ENCODE measurements at regions not wholly inside any gene's neighbourhood (a gene's known extent, or its start where the extent isn't known, plus 50 kb on each side); places are given as distances from the start of the nearest gene placed in this dataset.

GRCh38 chr18:65568866-65569265, 181.9 kb upstream of the CDH7 start:
- Histone ChIP-seq H3K27ac (ENCODE audit: insufficient read depth, low read length) (no peak overlapping the region), H3K4me2 (ENCODE audit: extremely low read depth, insufficient read depth, low read length) (no peak overlapping the region), H3K9me3 (ENCODE audit: control insufficient read depth, insufficient read depth, low read depth, low read length) (no peaks in the 10 kb centered on the region), H2AFZ (ENCODE audit: low read length) (no peak overlapping the region), H3K27me3 (ENCODE audit: control insufficient read depth, insufficient read depth, low read length) (no peaks in the 10 kb centered on the region), H3K36me3 (ENCODE audit: control insufficient read depth, insufficient read depth, low read length) (no peaks in the 10 kb centered on the region), H3K79me2 (ENCODE audit: control insufficient read depth, insufficient read depth, low read length) (no peaks in the 10 kb centered on the region), H4K20me1 (ENCODE audit: control insufficient read depth, extremely low read depth, insufficient read depth, low read length) (no peaks in the 10 kb centered on the region), H3K9ac (ENCODE audit: insufficient read depth, low read length) (no peak overlapping the region), H3K4me3 (replicated peaks in 1 of 4; ENCODE audit: control extremely low read depth in 1 of 4, insufficient read depth in 1 of 4, low read depth in 3 of 4, low read length in 4 of 4) (no peak overlapping the region), H3K4me1 (ENCODE audit: control insufficient read depth, extremely low read depth, insufficient read depth, low read length) (no peaks in the 10 kb centered on the region)
- TF ChIP-seq EZH2 (IDR thresholded peaks at IDR 0.05; ENCODE audit: low read length, missing control alignments) = no peak
- TF ChIP-seq, protein P1, sequence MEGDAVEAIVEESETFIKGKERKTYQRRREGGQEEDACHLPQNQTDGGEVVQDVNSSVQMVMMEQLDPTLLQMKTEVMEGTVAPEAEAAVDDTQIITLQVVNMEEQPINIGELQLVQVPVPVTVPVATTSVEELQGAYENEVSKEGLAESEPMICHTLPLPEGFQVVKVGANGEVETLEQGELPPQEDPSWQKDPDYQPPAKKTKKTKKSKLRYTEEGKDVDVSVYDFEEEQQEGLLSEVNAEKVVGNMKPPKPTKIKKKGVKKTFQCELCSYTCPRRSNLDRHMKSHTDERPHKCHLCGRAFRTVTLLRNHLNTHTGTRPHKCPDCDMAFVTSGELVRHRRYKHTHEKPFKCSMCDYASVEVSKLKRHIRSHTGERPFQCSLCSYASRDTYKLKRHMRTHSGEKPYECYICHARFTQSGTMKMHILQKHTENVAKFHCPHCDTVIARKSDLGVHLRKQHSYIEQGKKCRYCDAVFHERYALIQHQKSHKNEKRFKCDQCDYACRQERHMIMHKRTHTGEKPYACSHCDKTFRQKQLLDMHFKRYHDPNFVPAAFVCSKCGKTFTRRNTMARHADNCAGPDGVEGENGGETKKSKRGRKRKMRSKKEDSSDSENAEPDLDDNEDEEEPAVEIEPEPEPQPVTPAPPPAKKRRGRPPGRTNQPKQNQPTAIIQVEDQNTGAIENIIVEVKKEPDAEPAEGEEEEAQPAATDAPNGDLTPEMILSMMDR (conservative IDR thresholded peaks at IDR 0.05 in 1 of 2, IDR thresholded peaks at IDR 0.05 in 1 of 2; ENCODE audit: low read depth in 1 of 2, low read length in 2 of 2) = no peak
- no peak for DNase-seq (ENCODE audit: low read depth in 2 of 2)

DNA sequence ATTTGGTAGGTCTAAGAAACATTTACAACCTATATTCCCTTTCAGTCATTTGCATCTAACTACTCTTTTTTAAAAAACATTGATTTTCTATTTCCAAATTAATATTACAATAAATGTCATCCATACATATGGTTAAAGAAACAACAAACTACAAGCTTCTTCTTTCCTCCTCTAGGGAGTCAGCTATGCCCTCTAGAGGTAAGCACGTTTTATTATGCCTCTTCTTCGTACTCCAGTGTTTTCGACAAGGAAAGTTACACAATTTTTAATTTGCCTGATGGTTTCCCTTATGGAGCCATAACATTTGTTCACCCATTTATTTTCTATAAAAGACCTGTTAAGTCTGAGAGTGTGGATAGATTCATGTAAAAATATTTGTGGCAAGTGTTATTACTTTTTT, 183.4 kb upstream of the CDH7 start:
- Histone ChIP-seq H3K9me3 (ENCODE audit: control insufficient read depth, insufficient read depth, low read depth, low read length) (no peaks in the 10 kb centered on the region), H3K36me3 (ENCODE audit: control insufficient read depth, insufficient read depth, low read length) (no peaks in the 10 kb centered on the region), H3K4me2 (ENCODE audit: extremely low read depth, insufficient read depth, low read length) (no peak overlapping the region), H3K4me3 (replicated peaks in 1 of 4; ENCODE audit: control extremely low read depth in 1 of 4, insufficient read depth in 1 of 4, low read depth in 3 of 4, low read length in 4 of 4) (no peak overlapping the region), H3K27me3 (ENCODE audit: control insufficient read depth, insufficient read depth, low read length) (no peaks in the 10 kb centered on the region), H4K20me1 (ENCODE audit: control insufficient read depth, extremely low read depth, insufficient read depth, low read length) (no peaks in the 10 kb centered on the region), H3K79me2 (ENCODE audit: control insufficient read depth, insufficient read depth, low read length) (no peaks in the 10 kb centered on the region), H3K27ac (ENCODE audit: insufficient read depth, low read length) (no peak overlapping the region), H3K4me1 (ENCODE audit: control insufficient read depth, extremely low read depth, insufficient read depth, low read length) (no peaks in the 10 kb centered on the region), H3K9ac (ENCODE audit: insufficient read depth, low read length) (no peak overlapping the region), H2AFZ (ENCODE audit: low read length) (no peak overlapping the region)
- TF ChIP-seq, protein P1 (conservative IDR thresholded peaks at IDR 0.05 in 1 of 2, IDR thresholded peaks at IDR 0.05 in 1 of 2; ENCODE audit: low read depth in 1 of 2, low read length in 2 of 2) = no peak
- no peak for TF ChIP-seq EZH2 (IDR thresholded peaks at IDR 0.05; ENCODE audit: low read length, missing control alignments)
- no peak for DNase-seq (ENCODE audit: low read depth in 2 of 2)

GRCh38 chr18:65548316-65548715, 202.5 kb upstream of the CDH7 start:
- no peaks in the 10 kb centered on the region for H4K20me1 ChIP-seq (ENCODE audit: control insufficient read depth, extremely low read depth, insufficient read depth, low read length)
- H2AFZ ChIP-seq (ENCODE audit: low read length) = no peak overlapping the region
- H3K9ac ChIP-seq (ENCODE audit: insufficient read depth, low read length) = no peak overlapping the region
- no peaks in the 10 kb centered on the region for H3K9me3 ChIP-seq (ENCODE audit: control insufficient read depth, insufficient read depth, low read depth, low read length)
- H3K4me1 ChIP-seq (ENCODE audit: control insufficient read depth, extremely low read depth, insufficient read depth, low read length) = no peaks in the 10 kb centered on the region
- DNase-seq (ENCODE audit: low read depth in 2 of 2) = no peak
- no peak overlapping the region for H3K27ac ChIP-seq (ENCODE audit: insufficient read depth, low read length)
- no peaks in the 10 kb centered on the region for H3K79me2 ChIP-seq (ENCODE audit: control insufficient read depth, insufficient read depth, low read length)
- H3K4me3 ChIP-seq (replicated peaks in 1 of 4; ENCODE audit: control extremely low read depth in 1 of 4, insufficient read depth in 1 of 4, low read depth in 3 of 4, low read length in 4 of 4) = no peak overlapping the region
- no peaks in the 10 kb centered on the region for H3K36me3 ChIP-seq (ENCODE audit: control insufficient read depth, insufficient read depth, low read length)
- no peak overlapping the region for H3K4me2 ChIP-seq (ENCODE audit: extremely low read depth, insufficient read depth, low read length)
- no peaks in the 10 kb centered on the region for H3K27me3 ChIP-seq (ENCODE audit: control insufficient read depth, insufficient read depth, low read length)
- TF ChIP-seq, protein P1 (conservative IDR thresholded peaks at IDR 0.05 in 1 of 2, IDR thresholded peaks at IDR 0.05 in 1 of 2; ENCODE audit: low read depth in 1 of 2, low read length in 2 of 2) = no peak
- no peak for TF ChIP-seq EZH2 (IDR thresholded peaks at IDR 0.05; ENCODE audit: low read length, missing control alignments)

Data from fibroblast of lung (primary cell).